B cell (primary cell): ENCODE measurements at regions not wholly inside any gene's neighbourhood (a gene's known extent, or its start where the extent isn't known, plus 50 kb on each side); places are given as distances from the start of the nearest gene placed in this dataset.

ENCODE experiments used
- ATAC-seq: fragments of 200-7000 bp; cut with Tn5 transposase; one replicate; pipeline ENCODE4 v1.10.0; 2021; ENCODE audit warnings: low read depth, mild to moderate bottlenecking, moderate number of reproducible peaks, moderate library complexity
- CTCF ChIA-PET: fragments of 350-600 bp; sonication (Branson Sonifier 250); formaldehyde crosslinking; loops from one replicate; lab custom pipeline; 2021; ENCODE audit warnings: antibody characterized with exemption, inconsistent platforms; lab: Charles Lee
- POLR2A ChIA-PET: fragments of 350-600 bp; sonication (Branson Sonifier 250); formaldehyde crosslinking; loops from one replicate; lab custom pipeline; 2021; ENCODE audit warnings: antibody characterized with exemption; lab: Charles Lee
- DNase-seq: peaks from one replicate; pipeline ENCODE4 v3.0.0; 2013
- H2AFZ ChIP-seq: 2 replicates; pipeline ENCODE4 v1.6.1; 2012; ENCODE audit warnings: mild to moderate bottlenecking, low read depth, low read length; ENCODE audit not compliant: insufficient read depth, poor library complexity, severe bottlenecking
- H3K27ac ChIP-seq, 2 donors: 1 replicate in 1 of 2; 2 replicates in 1 of 2; pipeline ENCODE4 v1.5.1; 2012 to 2013; ENCODE audit warnings: low read length in 2 of 2, mild to moderate bottlenecking in 2 of 2, moderate library complexity in 1 of 2
- H3K27me3 ChIP-seq, 4 experiments: fragments of 200-600 bp in 1 of 4; sonication (generic) in 1 of 4; replicated peaks in 1 of 4; 1 replicate in 2 of 4; 2 replicates in 2 of 4; pipeline versions ENCODE4 v1.6.1 to v1.7.0; 2013 to 2016; ENCODE audit warnings: low read length in 3 of 4, mild to moderate bottlenecking in 2 of 4, mixed read lengths in 1 of 4, moderate library complexity in 1 of 4; ENCODE audit not compliant: insufficient read depth in 4 of 4, control insufficient read depth in 3 of 4; ENCODE audit errors: control extremely low read depth in 1 of 4
- H3K36me3 ChIP-seq, 2 experiments: replicated peaks in 1 of 2; 1 replicate in 1 of 2; 2 replicates in 1 of 2; pipeline versions ENCODE4 v1.6.1 to v1.7.1; 2013; ENCODE audit warnings: low read length in 1 of 2; ENCODE audit not compliant: insufficient read depth in 2 of 2, control insufficient read depth in 1 of 2; ENCODE audit errors: control extremely low read depth in 1 of 2, extremely low read depth in 1 of 2
- H3K4me1 ChIP-seq, 2 donors: fragments of 200-600 bp in 1 of 2; sonication (generic) in 1 of 2; 1 replicate in 1 of 2; 2 replicates in 1 of 2; pipeline versions ENCODE4 v1.5.1 to v1.6.1; 2013 to 2017; ENCODE audit warnings: low read length in 2 of 2; ENCODE audit not compliant: control insufficient read depth in 2 of 2, insufficient read depth in 2 of 2
- H3K4me2 ChIP-seq: replicated peaks from 2 replicates; pipeline ENCODE3; 2012; ENCODE audit warnings: mild to moderate bottlenecking, low read depth, low read length; ENCODE audit not compliant: poor library complexity, severe bottlenecking
- H3K4me3 ChIP-seq, 5 experiments: fragments of 200-600 bp in 1 of 5; sonication (generic) in 1 of 5; 1 replicate in 3 of 5; 2 replicates in 2 of 5; pipeline versions ENCODE4 v1.5.1 to v1.7.0; 2011 to 2016; ENCODE audit warnings: low read length in 4 of 5, mild to moderate bottlenecking in 4 of 5, low read depth in 2 of 5, control low read depth in 1 of 5, moderate library complexity in 1 of 5; ENCODE audit not compliant: insufficient read depth in 1 of 5; ENCODE audit errors: control extremely low read depth in 1 of 5, extremely low read depth in 1 of 5
- H3K79me2 ChIP-seq: fragments of 200-600 bp; sonication (generic); one replicate; pipeline ENCODE4 v1.6.0; 2016; ENCODE audit warnings: low read length; ENCODE audit not compliant: control insufficient read depth, insufficient read depth
- H3K9ac ChIP-seq: fragments of 200-600 bp; sonication (generic); 2 replicates; pipeline ENCODE4 v1.6.1; 2017; ENCODE audit warnings: mild to moderate bottlenecking, low read length, moderate library complexity
- H3K9me3 ChIP-seq, 3 donors: one replicate each; pipeline versions ENCODE4 v1.6.1 to v1.7.1; 2013; ENCODE audit warnings: low read length in 2 of 3; ENCODE audit not compliant: control insufficient read depth in 2 of 3, insufficient read depth in 1 of 3; ENCODE audit errors: control extremely low read depth in 1 of 3
- H4K20me1 ChIP-seq: 2 replicates; pipeline ENCODE4 v1.6.0; 2012; ENCODE audit warnings: mild to moderate bottlenecking, low read length; ENCODE audit not compliant: insufficient read depth, control insufficient read depth, poor library complexity, severe bottlenecking
- H3K27ac Mint-ChIP-seq: one replicate; pipeline ENCODE4 v1.8.0; 2021; ENCODE audit warnings: mixed read lengths
- H3K27me3 Mint-ChIP-seq: one replicate; pipeline ENCODE4 v1.8.0; 2021; ENCODE audit warnings: mixed read lengths
- H3K4me1 Mint-ChIP-seq: one replicate; pipeline ENCODE4 v1.8.0; 2021; ENCODE audit warnings: mixed read lengths
- H3K4me3 Mint-ChIP-seq: one replicate; pipeline ENCODE4 v1.8.0; 2021; ENCODE audit warnings: mixed read lengths
- H3K9me3 Mint-ChIP-seq: one replicate; pipeline ENCODE4 v1.8.0; 2022; ENCODE audit warnings: mixed read lengths; ENCODE audit not compliant: insufficient read depth
- CTCF ChIP-seq: fragments of 200-600 bp; IDR thresholded peaks from one replicate; pipeline ENCODE4 v1.8.0; 2022; ENCODE audit warnings: antibody characterized with exemption, mild to moderate bottlenecking
- EZH2 ChIP-seq: IDR thresholded peaks from 2 replicates; pipeline ENCODE4 v1.6.1; 2012; ENCODE audit warnings: borderline replicate concordance, low read depth, mild to moderate bottlenecking, moderate library complexity, low read length; ENCODE audit not compliant: insufficient read depth, poor library complexity, severe bottlenecking
- WGBS: methylation state at CpG from one replicate; pipeline ENCODE4 v1.1.5; 2013; ENCODE audit warnings: missing lambda C conversion rate; ENCODE audit not compliant: insufficient coverage; 5-methylcytosine and 5-hydroxymethylcytosine counted together
- intact Hi-C: fragments of 100-400 bp; cut with micrococcal nuclease; formaldehyde crosslinking; loops from one replicate; pipeline ENCODE4 v1.10.0; 2022

GRCh38 chr3:126270145-126270811 is 86.9 kb downstream of the KLF15 start:
- ATAC-seq, result no peak
- Histone ChIP-seq H3K36me3 (no peaks in the 10 kb centered on the region), H3K27me3 (peaks cover 0 to 18% (median 0%) of the 10 kb centered on the region in 4 experiments), H4K20me1 (no peaks in the 10 kb centered on the region), H3K4me2 (no peak overlapping the region), H3K79me2 (no peaks in the 10 kb centered on the region), H3K9ac (no peak overlapping the region), H3K9me3 (no peaks in the 10 kb centered on the region), H3K27ac (no peak overlapping the region), H3K4me1 (no peaks in the 10 kb centered on the region), H2AFZ (no peak overlapping the region), H3K4me3 (no peak overlapping the region)
- H3K27ac Mint-ChIP-seq, result no peak overlapping the region
- intact Hi-C loops, result no loop called here
- WGBS, result 94% methylated on average over 4 of the region's 9 CpGs
- POLR2A ChIA-PET, result no interaction called here
- CTCF ChIA-PET, result no interaction called here
- no peaks in the 10 kb centered on the region for H3K4me1 Mint-ChIP-seq
- H3K27me3 Mint-ChIP-seq, result peaks cover 31% of the 10 kb centered on the region
- DNase-seq, result no peak
- no peak for TF ChIP-seq CTCF
- no peak for TF ChIP-seq EZH2
- H3K4me3 Mint-ChIP-seq, result no peak overlapping the region
- no peaks in the 10 kb centered on the region for H3K9me3 Mint-ChIP-seq

GRCh38 chr3:126269354-126269753 is 87.9 kb downstream of the KLF15 start:
- H3K79me2 ChIP-seq, result no peaks in the 10 kb centered on the region
- peaks cover 0 to 18% (median 0%) of the 10 kb centered on the region in 4 experiments for H3K27me3 ChIP-seq
- Mint-ChIP-seq H3K4me1 (no peaks in the 10 kb centered on the region), H3K4me3 (no peak overlapping the region), H3K9me3 (no peaks in the 10 kb centered on the region), H3K27ac (no peak overlapping the region), H3K27me3 (peaks cover 30% of the 10 kb centered on the region)
- H3K27ac ChIP-seq, result no peak overlapping the region
- DNase-seq (no peak), ATAC-seq (no peak)
- no peaks in the 10 kb centered on the region for H3K9me3 ChIP-seq
- TF ChIP-seq EZH2 (no peak), CTCF (no peak)
- H2AFZ ChIP-seq, result no peak overlapping the region
- H3K4me3 ChIP-seq, result no peak overlapping the region
- 97% methylated on average over 3 of the region's 4 CpGs for WGBS
- CTCF ChIA-PET, result no interaction called here
- POLR2A ChIA-PET, result no interaction called here
- no peaks in the 10 kb centered on the region for H4K20me1 ChIP-seq
- no peaks in the 10 kb centered on the region for H3K36me3 ChIP-seq
- H3K4me1 ChIP-seq, result no peaks in the 10 kb centered on the region
- H3K4me2 ChIP-seq, result no peak overlapping the region
- intact Hi-C loops, result no loop called here
- H3K9ac ChIP-seq, result no peak overlapping the region
